Naive thymus-derived CD4-positive, alpha-beta T cell (primary cell): ENCODE measurements at regions not wholly inside any gene's neighbourhood (a gene's known extent, or its start where the extent isn't known, plus 50 kb on each side); places are given as distances from the start of the nearest gene placed in this dataset.

Experiments
- ATAC-seq: fragments of 150-1000 bp; cut with Tn5 transposase; 2 replicates; pipeline ENCODE4 v1.10.0; 2021; ENCODE audit warnings: mild to moderate bottlenecking, moderate library complexity
- CTCF ChIA-PET: fragments of 350-600 bp; sonication (Branson Sonifier 250); formaldehyde crosslinking; loops from one replicate; lab custom pipeline; 2021; ENCODE audit warnings: antibody characterized with exemption; lab: Charles Lee
- POLR2A ChIA-PET: fragments of 350-600 bp; sonication (Branson Sonifier 250); formaldehyde crosslinking; loops from one replicate; lab custom pipeline; 2021; ENCODE audit warnings: antibody characterized with exemption, inconsistent platforms; lab: Charles Lee
- DNase-seq, 9 donors: peaks; one replicate each; pipeline versions ENCODE4 v3.0.0 to v3.0.0-alpha.2; 2020 to 2022; ENCODE audit warnings: mixed read lengths in 1 of 9
- H3K27ac ChIP-seq: one replicate; pipeline ENCODE4 v1.7.0; 2013; ENCODE audit warnings: mild to moderate bottlenecking, low read depth, low read length, moderate library complexity
- H3K27me3 ChIP-seq, 2 donors: one replicate each; pipeline ENCODE4 v1.7.0; 2013; ENCODE audit warnings: low read length in 2 of 2, mild to moderate bottlenecking in 2 of 2, moderate library complexity in 2 of 2; ENCODE audit not compliant: control insufficient read depth in 2 of 2, insufficient read depth in 2 of 2
- H3K36me3 ChIP-seq, 3 experiments: 1 replicate in 2 of 3; 2 replicates in 1 of 3; pipeline ENCODE4 v1.7.0; 2013; ENCODE audit warnings: low read length in 3 of 3, mild to moderate bottlenecking in 3 of 3, moderate library complexity in 1 of 3; ENCODE audit not compliant: insufficient read depth in 3 of 3, control insufficient read depth in 2 of 3
- H3K4me1 ChIP-seq, 2 donors: one replicate each; pipeline ENCODE4 v1.7.0; 2013; ENCODE audit warnings: low read length in 2 of 2, mild to moderate bottlenecking in 2 of 2, moderate library complexity in 1 of 2; ENCODE audit not compliant: control insufficient read depth in 2 of 2, insufficient read depth in 2 of 2
- H3K4me3 ChIP-seq: 2 replicates; pipeline ENCODE4 v1.7.0; 2013; ENCODE audit warnings: mild to moderate bottlenecking, low read length
- H3K9me3 ChIP-seq, 3 experiments: 1 replicate in 2 of 3; 2 replicates in 1 of 3; pipeline ENCODE4 v1.7.0; 2013; ENCODE audit warnings: low read length in 3 of 3; ENCODE audit not compliant: control insufficient read depth in 2 of 3
- H3K27ac Mint-ChIP-seq, 9 donors: one replicate each; pipeline ENCODE4 v1.8.0; 2020 to 2022; ENCODE audit warnings: mixed read lengths in 9 of 9, mild to moderate bottlenecking in 8 of 9, moderate library complexity in 5 of 9, inconsistent platforms in 2 of 9
- H3K27me3 Mint-ChIP-seq, 5 donors: one replicate each; pipeline ENCODE4 v1.8.0; 2021 to 2022; ENCODE audit warnings: mixed read lengths in 5 of 5, mild to moderate bottlenecking in 1 of 5
- H3K36me3 Mint-ChIP-seq, 5 donors: one replicate each; pipeline ENCODE4 v1.8.0; 2020 to 2022; ENCODE audit warnings: mixed read lengths in 5 of 5, mild to moderate bottlenecking in 3 of 5, inconsistent platforms in 1 of 5
- H3K4me1 Mint-ChIP-seq, 7 donors: one replicate each; pipeline ENCODE4 v1.8.0; 2020 to 2022; ENCODE audit warnings: mixed read lengths in 7 of 7, mild to moderate bottlenecking in 3 of 7, inconsistent platforms in 1 of 7
- H3K4me3 Mint-ChIP-seq, 10 donors: one replicate each; pipeline ENCODE4 v1.8.0; 2020 to 2022; ENCODE audit warnings: mild to moderate bottlenecking in 10 of 10, mixed read lengths in 10 of 10, moderate library complexity in 6 of 10, inconsistent platforms in 2 of 10
- H3K9me3 Mint-ChIP-seq, 11 donors: one replicate each; pipeline ENCODE4 v1.8.0; 2020 to 2022; ENCODE audit warnings: mixed read lengths in 11 of 11, mild to moderate bottlenecking in 4 of 11, inconsistent platforms in 1 of 11, moderate library complexity in 1 of 11
- intact Hi-C, 2 donors: fragments of 100-400 bp; cut with micrococcal nuclease; formaldehyde crosslinking; loops; one replicate each; pipeline ENCODE4 v1.15.1; 2023

GRCh38 chr14:101380940-101381339, 180.4 kb upstream of the DIO3 start:
- peaks cover 0 to 54% (median 15%) of the 10 kb centered on the region in 11 donors for H3K9me3 Mint-ChIP-seq
- CTCF ChIA-PET, result no interaction called here
- POLR2A ChIA-PET, result no interaction called here
- peaks cover 0 to 6% (median 3%) of the 10 kb centered on the region in 5 donors for H3K36me3 Mint-ChIP-seq
- H3K27me3 Mint-ChIP-seq, result peaks cover 6 to 30% (median 15%) of the 10 kb centered on the region in 5 donors
- ATAC-seq (no peak), DNase-seq (no peak)
- H3K4me1 Mint-ChIP-seq, result peaks cover 0 to under 1% (median 0%) of the 10 kb centered on the region in 7 donors
- H3K9me3 ChIP-seq, result no peaks in the 10 kb centered on the region
- no peak overlapping the region for H3K27ac ChIP-seq
- intact Hi-C loops, result no loop called here
- no peaks in the 10 kb centered on the region for H3K4me1 ChIP-seq
- H3K36me3 ChIP-seq, result no peaks in the 10 kb centered on the region
- H3K4me3 ChIP-seq, result no peak overlapping the region
- H3K27ac Mint-ChIP-seq, result no peak overlapping the region
- no peak overlapping the region for H3K4me3 Mint-ChIP-seq
- H3K27me3 ChIP-seq, result no peaks in the 10 kb centered on the region

GRCh38 chr14:101383737-101384338, 177.5 kb upstream of the DIO3 start:
- ATAC-seq, result no peak

GRCh38 chr14:101394374-101394773, 166.9 kb upstream of the DIO3 start:
- Mint-ChIP-seq H3K27me3 (peaks cover 20 to 70% (median 51%) of the 10 kb centered on the region in 5 donors), H3K9me3 (peaks cover 0 to 32% (median 9%) of the 10 kb centered on the region in 11 donors)
- no peak for ATAC-seq

More at GRCh38 chr14:101383737-101384338, 177.5 kb upstream of the DIO3 start:
- Histone ChIP-seq H3K9me3 (no peaks in the 10 kb centered on the region), H3K27ac (no peak overlapping the region), H3K4me3 (no peak overlapping the region), H3K27me3 (no peaks in the 10 kb centered on the region), H3K36me3 (no peaks in the 10 kb centered on the region), H3K4me1 (no peaks in the 10 kb centered on the region)
- Mint-ChIP-seq H3K27ac (no peak overlapping the region), H3K9me3 (peaks cover 2 to 60% (median 17%) of the 10 kb centered on the region in 11 donors), H3K27me3 (peaks cover 0 to 28% (median 15%) of the 10 kb centered on the region in 5 donors), H3K4me1 (no peaks in the 10 kb centered on the region), H3K36me3 (peaks cover 0 to 6% (median 3%) of the 10 kb centered on the region in 5 donors), H3K4me3 (no peak overlapping the region)
- ChIA-PET CTCF (no interaction called here), POLR2A (no interaction called here)
- intact Hi-C loops, result no loop called here
- no peak for DNase-seq

GRCh38 chr14:101395779-101396178, 165.5 kb upstream of the DIO3 start:
- Histone ChIP-seq H3K4me1 (no peaks in the 10 kb centered on the region), H3K27me3 (no peaks in the 10 kb centered on the region), H3K36me3 (no peaks in the 10 kb centered on the region), H3K4me3 (no peak overlapping the region), H3K9me3 (no peaks in the 10 kb centered on the region), H3K27ac (no peak overlapping the region)
- peaks cover 34 to 75% (median 59%) of the 10 kb centered on the region in 5 donors for H3K27me3 Mint-ChIP-seq
- ATAC-seq (no peak), DNase-seq (no peak)
- ChIA-PET CTCF (no interaction called here), POLR2A (no interaction called here)
- peaks cover 0 to 7% (median 0%) of the 10 kb centered on the region in 5 donors for H3K36me3 Mint-ChIP-seq
- H3K9me3 Mint-ChIP-seq, result peaks cover 0 to 32% (median 9%) of the 10 kb centered on the region in 11 donors
- H3K27ac Mint-ChIP-seq, result no peak overlapping the region
- H3K4me3 Mint-ChIP-seq, result no peak overlapping the region
- peaks cover 0 to 8% (median 2%) of the 10 kb centered on the region in 7 donors for H3K4me1 Mint-ChIP-seq
- intact Hi-C loops, result no loop called here

More at GRCh38 chr14:101394374-101394773, 166.9 kb upstream of the DIO3 start:
- Mint-ChIP-seq H3K4me3 (no peak overlapping the region), H3K4me1 (no peaks in the 10 kb centered on the region), H3K36me3 (peaks cover 0 to 7% (median 0%) of the 10 kb centered on the region in 5 donors), H3K27ac (no peak overlapping the region)
- H3K27ac ChIP-seq, result no peak overlapping the region
- H3K9me3 ChIP-seq, result no peaks in the 10 kb centered on the region
- H3K36me3 ChIP-seq, result no peaks in the 10 kb centered on the region
- H3K4me3 ChIP-seq, result no peak overlapping the region
- H3K4me1 ChIP-seq, result no peaks in the 10 kb centered on the region
- no peak for DNase-seq
- intact Hi-C loops, result no loop called here
- no peaks in the 10 kb centered on the region for H3K27me3 ChIP-seq
- ChIA-PET POLR2A (no interaction called here), CTCF (no interaction called here)

GRCh38 chr14:101397206-101397605, 164.1 kb upstream of the DIO3 start:
- intact Hi-C loops, result no loop called here
- Mint-ChIP-seq H3K27ac (no peak overlapping the region), H3K36me3 (peaks cover 0 to 7% (median 0%) of the 10 kb centered on the region in 5 donors), H3K9me3 (peaks cover 0 to 21% (median 5%) of the 10 kb centered on the region in 11 donors), H3K27me3 (peaks cover 36 to 75% (median 58%) of the 10 kb centered on the region in 5 donors), H3K4me3 (no peak overlapping the region), H3K4me1 (peaks cover 0 to 14% (median 6%) of the 10 kb centered on the region in 7 donors)
- Histone ChIP-seq H3K27ac (no peak overlapping the region), H3K4me1 (no peaks in the 10 kb centered on the region), H3K4me3 (no peak overlapping the region), H3K9me3 (no peaks in the 10 kb centered on the region), H3K27me3 (no peaks in the 10 kb centered on the region), H3K36me3 (no peaks in the 10 kb centered on the region)
- ATAC-seq (no peak), DNase-seq (no peak)
- CTCF ChIA-PET, result no interaction called here
- POLR2A ChIA-PET, result no interaction called here

GRCh38 chr14:101398011-101398410, 163.3 kb upstream of the DIO3 start:
- H3K9me3 ChIP-seq, result no peaks in the 10 kb centered on the region
- H3K27ac Mint-ChIP-seq, result no peak overlapping the region
- DNase-seq (no peak), ATAC-seq (no peak)
- intact Hi-C loops, result no loop called here
- no peak overlapping the region for H3K4me3 Mint-ChIP-seq
- no peaks in the 10 kb centered on the region for H3K27me3 ChIP-seq
- no peak overlapping the region for H3K4me3 ChIP-seq
- no peak overlapping the region for H3K27ac ChIP-seq
- peaks cover 39 to 77% (median 64%) of the 10 kb centered on the region in 5 donors for H3K27me3 Mint-ChIP-seq
- H3K36me3 Mint-ChIP-seq, result peaks cover 0 to 7% (median 0%) of the 10 kb centered on the region in 5 donors
- peaks cover 0 to 15% (median 2%) of the 10 kb centered on the region in 11 donors for H3K9me3 Mint-ChIP-seq
- no peaks in the 10 kb centered on the region for H3K36me3 ChIP-seq
- peaks cover 0 to 14% (median 6%) of the 10 kb centered on the region in 7 donors for H3K4me1 Mint-ChIP-seq
- POLR2A ChIA-PET, result no interaction called here
- CTCF ChIA-PET, result no interaction called here
- H3K4me1 ChIP-seq, result no peaks in the 10 kb centered on the region
